ENCODE measurements at regions not wholly inside any gene's neighbourhood (a gene's known extent, or its start where the extent isn't known, plus 50 kb on each side); places are given as distances from the start of the nearest gene placed in this dataset.

DNA sequence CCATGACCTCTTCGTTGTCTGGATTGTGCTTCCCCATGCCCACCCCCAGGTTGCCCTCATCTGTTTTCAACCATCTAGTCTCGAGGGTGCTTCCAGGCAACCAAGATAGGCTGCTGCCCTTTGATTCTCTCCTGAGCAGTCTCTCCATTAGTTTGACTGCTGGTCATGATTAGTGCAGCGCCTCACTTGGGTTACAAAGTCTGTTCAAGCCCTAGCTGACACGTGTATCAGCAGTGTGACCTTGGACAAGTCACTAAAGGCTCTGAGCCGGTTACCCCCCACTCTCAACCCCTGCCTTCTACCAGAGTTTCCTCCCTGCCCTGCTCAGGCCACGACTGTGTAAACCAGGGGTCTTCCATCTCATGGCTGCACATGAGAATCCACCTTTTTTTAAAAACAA, 185.3 kb upstream of the PWP1 start:
- Histone ChIP-seq H3K27me3 (ENCODE audit: insufficient read depth, low read length) (no peaks in the 10 kb centered on the region), H3K56ac (ENCODE audit: insufficient read length, low read depth, low read length) (no peak overlapping the region), H3K23ac (ENCODE audit: insufficient read length, low read depth, low read length) (no peak overlapping the region), H3K9ac (ENCODE audit: extremely low read depth, insufficient read length, low read length) (no peak overlapping the region), H3K14ac (ENCODE audit: insufficient read depth, low read length) (no peak overlapping the region), H3T11ph (ENCODE audit: low read length) (no peak overlapping the region), H2AFZ (ENCODE audit: low read length) (no peak overlapping the region), H4K8ac (replicated peaks; ENCODE audit: insufficient read length, low read depth, low read length) (no peak overlapping the region), H3K4me2 (ENCODE audit: insufficient read depth, insufficient read length, low read length) (no peak overlapping the region), H3K79me2 (ENCODE audit: insufficient read depth, low read length) (no peaks in the 10 kb centered on the region), H4K91ac (ENCODE audit: insufficient read length, low read depth, low read length) (no peak overlapping the region), H4K20me1 (ENCODE audit: control insufficient read depth, insufficient read depth, insufficient read length) (no peaks in the 10 kb centered on the region), H2BK120ac (ENCODE audit: low read depth, low read length, poor library complexity, severe bottlenecking) (no peak overlapping the region), H3K23me2 (ENCODE audit: insufficient read length, low read depth, low read length, poor library complexity, severe bottlenecking) (no peaks in the 10 kb centered on the region), H3K4me1 (ENCODE audit: insufficient read depth, low read length) (peaks cover 5% of the 10 kb centered on the region; the same call in 1 of the 2 replicates), H2BK12ac (ENCODE audit: insufficient read length, low read depth, low read length) (no peak overlapping the region), H2BK5ac (ENCODE audit: insufficient read length, low read length) (no peak overlapping the region), H3K4ac (ENCODE audit: low read depth, low read length) (no peak overlapping the region), H2BK15ac (ENCODE audit: low read depth, low read length) (no peak overlapping the region), H3K79me1 (ENCODE audit: insufficient read depth, low read depth, low read length, poor library complexity, severe bottlenecking) (no peaks in the 10 kb centered on the region), H2BK20ac (ENCODE audit: low read depth, low read length, poor library complexity, severe bottlenecking) (no peak overlapping the region), H3K27ac (ENCODE audit: insufficient read length, low read depth, low read length) (no peak overlapping the region), H2AK5ac (ENCODE audit: insufficient read length, low read length) (no peak overlapping the region), H3K9me3 (ENCODE audit: control insufficient read depth, low read depth, low read length) (no peaks in the 10 kb centered on the region), H3K18ac (ENCODE audit: insufficient read length, low read depth, low read length) (no peak overlapping the region), H4K5ac (ENCODE audit: insufficient read length, low read depth, low read length) (no peak overlapping the region)
- Mint-ChIP-seq H3K36me3 (ENCODE audit: insufficient read depth in 1 of 3, low read depth in 3 of 3) (peaks cover 0 to 1% (median 0%) of the 10 kb centered on the region in 3 experiments; a peak in 1 of 7 replicates), H3K9me3 (no peaks in the 10 kb centered on the region; a peak in 2 of 5 replicates), H3K4me3 (no peak overlapping the region), H3K27me3 (ENCODE audit: low read depth) (peaks cover 20% of the 10 kb centered on the region), H3K4me1 (peaks cover 17% of the 10 kb centered on the region in 2 experiments), H3K27ac (no peak overlapping the region; a peak in 1 of 7 replicates)
- TF ChIP-seq, protein P1, sequence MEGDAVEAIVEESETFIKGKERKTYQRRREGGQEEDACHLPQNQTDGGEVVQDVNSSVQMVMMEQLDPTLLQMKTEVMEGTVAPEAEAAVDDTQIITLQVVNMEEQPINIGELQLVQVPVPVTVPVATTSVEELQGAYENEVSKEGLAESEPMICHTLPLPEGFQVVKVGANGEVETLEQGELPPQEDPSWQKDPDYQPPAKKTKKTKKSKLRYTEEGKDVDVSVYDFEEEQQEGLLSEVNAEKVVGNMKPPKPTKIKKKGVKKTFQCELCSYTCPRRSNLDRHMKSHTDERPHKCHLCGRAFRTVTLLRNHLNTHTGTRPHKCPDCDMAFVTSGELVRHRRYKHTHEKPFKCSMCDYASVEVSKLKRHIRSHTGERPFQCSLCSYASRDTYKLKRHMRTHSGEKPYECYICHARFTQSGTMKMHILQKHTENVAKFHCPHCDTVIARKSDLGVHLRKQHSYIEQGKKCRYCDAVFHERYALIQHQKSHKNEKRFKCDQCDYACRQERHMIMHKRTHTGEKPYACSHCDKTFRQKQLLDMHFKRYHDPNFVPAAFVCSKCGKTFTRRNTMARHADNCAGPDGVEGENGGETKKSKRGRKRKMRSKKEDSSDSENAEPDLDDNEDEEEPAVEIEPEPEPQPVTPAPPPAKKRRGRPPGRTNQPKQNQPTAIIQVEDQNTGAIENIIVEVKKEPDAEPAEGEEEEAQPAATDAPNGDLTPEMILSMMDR (conservative IDR thresholded peaks at IDR 0.05), result no peak
- no CpG with 5 or more reads among the region's 6 CpGs for WGBS (ENCODE audit: extremely low coverage, insufficient read length, low lambda C conversion rate)
- DNase-seq, result no peak

All from H9 (cell line).